Trophoblast cell (in vitro differentiated cells and primary cell): ENCODE measurements at regions not wholly inside any gene's neighbourhood (a gene's known extent, or its start where the extent isn't known, plus 50 kb on each side); places are given as distances from the start of the nearest gene placed in this dataset.

Experiments
- DNase-seq, 2 donors: peaks; one replicate each; pipeline ENCODE4 v3.0.0-alpha.2; 2016
- H2AFZ ChIP-seq: 2 replicates; pipeline ENCODE4 v1.6.1; 2013; ENCODE audit warnings: low read length, moderate library complexity, mild to moderate bottlenecking; ENCODE audit not compliant: insufficient read depth, poor library complexity
- H2AK5ac ChIP-seq: 2 replicates; pipeline ENCODE4 v1.6.1; 2013; ENCODE audit warnings: mild to moderate bottlenecking, low read length
- H2BK120ac ChIP-seq: 2 replicates; pipeline ENCODE4 v1.6.1; 2013; ENCODE audit warnings: low read length, mild to moderate bottlenecking, moderate library complexity; ENCODE audit not compliant: insufficient read depth, poor library complexity
- H2BK12ac ChIP-seq: 2 replicates; pipeline ENCODE4 v1.6.1; 2013; ENCODE audit warnings: mild to moderate bottlenecking, low read length, moderate library complexity
- H2BK5ac ChIP-seq: 2 replicates; pipeline ENCODE4 v1.6.1; 2013; ENCODE audit warnings: low read length, low read depth, moderate library complexity, mild to moderate bottlenecking; ENCODE audit not compliant: poor library complexity
- H3K14ac ChIP-seq: 2 replicates; pipeline ENCODE4 v1.6.1; 2013; ENCODE audit warnings: mild to moderate bottlenecking, low read length
- H3K18ac ChIP-seq: 2 replicates; pipeline ENCODE4 v1.6.1; 2013; ENCODE audit warnings: mild to moderate bottlenecking, low read length
- H3K23ac ChIP-seq: 2 replicates; pipeline ENCODE4 v1.6.1; 2013; ENCODE audit warnings: low read length
- H3K27ac ChIP-seq: 2 replicates; pipeline ENCODE4 v1.5.1; 2013; ENCODE audit warnings: low read depth, mild to moderate bottlenecking, inconsistent platforms, low read length, moderate library complexity
- H3K27me3 ChIP-seq: 2 replicates; pipeline ENCODE4 v1.6.1; 2013; ENCODE audit warnings: inconsistent platforms, mild to moderate bottlenecking, low read length, moderate library complexity; ENCODE audit not compliant: insufficient read depth
- H3K36me3 ChIP-seq, 2 experiments: 1 replicate in 1 of 2; 2 replicates in 1 of 2; pipeline ENCODE4 v1.6.1; 2013; ENCODE audit warnings: low read length in 2 of 2, mild to moderate bottlenecking in 2 of 2, moderate library complexity in 1 of 2; ENCODE audit not compliant: insufficient read depth in 2 of 2, control insufficient read depth in 1 of 2
- H3K4ac ChIP-seq: 2 replicates; pipeline ENCODE4 v1.6.1; 2013; ENCODE audit warnings: low read depth, mild to moderate bottlenecking, low read length, moderate library complexity
- H3K4me1 ChIP-seq, 2 experiments: 1 replicate in 1 of 2; 2 replicates in 1 of 2; pipeline ENCODE4 v1.6.1; 2013; ENCODE audit warnings: low read length in 2 of 2, mild to moderate bottlenecking in 2 of 2, moderate library complexity in 1 of 2; ENCODE audit not compliant: insufficient read depth in 2 of 2, control insufficient read depth in 1 of 2
- H3K4me2 ChIP-seq: 2 replicates; pipeline ENCODE4 v1.6.1; 2013; ENCODE audit warnings: inconsistent platforms, mild to moderate bottlenecking, low read length, moderate library complexity
- H3K4me3 ChIP-seq: 2 replicates; pipeline ENCODE4 v1.5.1; 2013; ENCODE audit warnings: mild to moderate bottlenecking, low read depth, low read length, inconsistent platforms
- H3K79me1 ChIP-seq: one replicate; pipeline ENCODE4 v1.6.1; 2013; ENCODE audit warnings: low read length
- H3K79me2 ChIP-seq: 2 replicates; pipeline ENCODE4 v1.6.1; 2013; ENCODE audit warnings: low read length, mild to moderate bottlenecking; ENCODE audit not compliant: control insufficient read depth, insufficient read depth, poor library complexity
- H3K9ac ChIP-seq: 2 replicates; pipeline ENCODE4 v1.6.1; 2013; ENCODE audit warnings: mild to moderate bottlenecking, low read length
- H3K9me3 ChIP-seq: 2 replicates; pipeline ENCODE4 v1.6.1; 2013; ENCODE audit warnings: low read depth, mild to moderate bottlenecking, control low read depth, inconsistent platforms, low read length; ENCODE audit not compliant: insufficient read depth
- H4K12ac ChIP-seq: 2 replicates; pipeline ENCODE4 v1.6.1; 2013; ENCODE audit warnings: low read depth, mild to moderate bottlenecking, low read length, moderate library complexity
- H4K8ac ChIP-seq: 2 replicates; pipeline ENCODE4 v1.6.1; 2013; ENCODE audit warnings: low read depth, mild to moderate bottlenecking, low read length, moderate library complexity
- H4K91ac ChIP-seq: one replicate; pipeline ENCODE4 v1.6.1; 2013; ENCODE audit warnings: low read depth, mild to moderate bottlenecking, low read length, moderate library complexity
- WGBS: extraction: QIAGEN DNeasy Blood & Tissue Kit; methylation state at CpG from one replicate; pipeline ENCODE4 v1.1.7; 2013; ENCODE audit warnings: missing lambda C conversion rate; ENCODE audit not compliant: insufficient read length, insufficient coverage; ENCODE audit errors: extremely low coverage; 5-methylcytosine and 5-hydroxymethylcytosine counted together

GRCh38 chr21:35824136-35824535 lies 236.2 kb downstream of the SETD4 start:
- no peaks in the 10 kb centered on the region for H3K79me2 ChIP-seq
- no peak overlapping the region for H2AK5ac ChIP-seq
- H3K4ac ChIP-seq = no peak overlapping the region
- H3K79me1 ChIP-seq = no peaks in the 10 kb centered on the region
- H4K91ac ChIP-seq = no peak overlapping the region
- H3K9ac ChIP-seq = no peak overlapping the region
- H2BK12ac ChIP-seq = no peak overlapping the region
- no peaks in the 10 kb centered on the region for H3K9me3 ChIP-seq
- no peak overlapping the region for H2AFZ ChIP-seq
- H3K4me3 ChIP-seq = no peak overlapping the region
- H2BK120ac ChIP-seq = no peak overlapping the region
- no peaks in the 10 kb centered on the region for H3K4me1 ChIP-seq
- H3K27ac ChIP-seq = no peak overlapping the region
- H3K36me3 ChIP-seq = no peaks in the 10 kb centered on the region
- no peak overlapping the region for H3K14ac ChIP-seq
- H3K27me3 ChIP-seq = no peaks in the 10 kb centered on the region
- no peak overlapping the region for H4K12ac ChIP-seq
- H3K23ac ChIP-seq = no peak overlapping the region
- DNase-seq = no peak
- H2BK5ac ChIP-seq = no peak overlapping the region
- H3K4me2 ChIP-seq = no peak overlapping the region
- no peak overlapping the region for H4K8ac ChIP-seq
- H3K18ac ChIP-seq = no peak overlapping the region
- no CpG with 5 or more reads among the region's 3 CpGs for whole genome bisulfite sequencing

GRCh38 chr21:35819134-35819533 lies 241.2 kb downstream of the SETD4 start:
- peaks cover 0 to 2% of the 10 kb centered on the region in 2 experiments for H3K4me1 ChIP-seq
- WGBS = no CpG with 5 or more reads among the region's 12 CpGs
- no peak overlapping the region for H3K27ac ChIP-seq

GRCh38 chr21:35818597-35818996 lies 241.7 kb downstream of the SETD4 start:
- no peak overlapping the region for H3K9ac ChIP-seq
- H4K8ac ChIP-seq = no peak overlapping the region
- H2BK12ac ChIP-seq = no peak overlapping the region
- H2BK5ac ChIP-seq = no peak overlapping the region
- peaks cover 0 to 2% of the 10 kb centered on the region in 2 experiments for H3K4me1 ChIP-seq
- no peaks in the 10 kb centered on the region for H3K79me1 ChIP-seq
- H2BK120ac ChIP-seq = no peak overlapping the region
- H3K4me2 ChIP-seq = no peak overlapping the region
- no peaks in the 10 kb centered on the region for H3K79me2 ChIP-seq
- no peaks in the 10 kb centered on the region for H3K9me3 ChIP-seq
- no peak overlapping the region for H3K14ac ChIP-seq
- no peak overlapping the region for H4K12ac ChIP-seq
- DNase-seq = no peak
- no peak overlapping the region for H3K23ac ChIP-seq
- no peak overlapping the region for H3K4ac ChIP-seq
- no peaks in the 10 kb centered on the region for H3K27me3 ChIP-seq
- no peak overlapping the region for H2AK5ac ChIP-seq
- H2AFZ ChIP-seq = no peak overlapping the region
- no peak overlapping the region for H3K27ac ChIP-seq
- H3K4me3 ChIP-seq = no peak overlapping the region
- no peak overlapping the region for H3K18ac ChIP-seq
- H4K91ac ChIP-seq = no peak overlapping the region
- no CpG with 5 or more reads among the region's 8 CpGs for WGBS
- no peaks in the 10 kb centered on the region for H3K36me3 ChIP-seq

More at GRCh38 chr21:35819134-35819533, 241.2 kb downstream of the SETD4 start:
- DNase-seq = no peak
- Histone ChIP-seq H4K8ac (no peak overlapping the region), H3K23ac (no peak overlapping the region), H2AK5ac (no peak overlapping the region), H2AFZ (no peak overlapping the region), H3K18ac (no peak overlapping the region), H2BK5ac (no peak overlapping the region), H3K14ac (no peak overlapping the region), H3K4me3 (no peak overlapping the region), H3K9ac (no peak overlapping the region), H3K27me3 (no peaks in the 10 kb centered on the region), H3K4me2 (no peak overlapping the region), H2BK12ac (no peak overlapping the region), H2BK120ac (no peak overlapping the region), H3K4ac (no peak overlapping the region), H4K91ac (no peak overlapping the region), H3K79me2 (no peaks in the 10 kb centered on the region), H3K79me1 (no peaks in the 10 kb centered on the region), H3K36me3 (no peaks in the 10 kb centered on the region), H4K12ac (no peak overlapping the region), H3K9me3 (no peaks in the 10 kb centered on the region)

GRCh38 chr21:35814858-35815619 lies 245.3 kb downstream of the SETD4 start:
- Histone ChIP-seq H4K91ac (no peak overlapping the region), H3K23ac (no peak overlapping the region), H2AK5ac (no peak overlapping the region), H4K12ac (no peak overlapping the region), H3K4ac (no peak overlapping the region), H3K14ac (no peak overlapping the region), H3K36me3 (no peaks in the 10 kb centered on the region), H2BK120ac (no peak overlapping the region), H3K4me1 (peaks cover 0 to 2% of the 10 kb centered on the region in 2 experiments), H3K4me2 (no peak overlapping the region), H3K9ac (no peak overlapping the region), H3K27ac (peak overlapping the region; percentile 67), H2BK5ac (peak overlapping the region; percentile 57), H4K8ac (peak overlapping the region; percentile 1), H3K27me3 (no peaks in the 10 kb centered on the region), H3K79me1 (no peaks in the 10 kb centered on the region), H2AFZ (no peak overlapping the region), H2BK12ac (no peak overlapping the region), H3K4me3 (no peak overlapping the region), H3K9me3 (no peaks in the 10 kb centered on the region), H3K79me2 (no peaks in the 10 kb centered on the region), H3K18ac (no peak overlapping the region)
- DNase-seq = no peak
- no CpG with 5 or more reads among the region's 5 CpGs for WGBS
